ENCODE measurements at regions not wholly inside any gene's neighbourhood (a gene's known extent, or its start where the extent isn't known, plus 50 kb on each side); places are given as distances from the start of the nearest gene placed in this dataset.
A peak's percentile ranks its signal among the peaks of the same experiment; 100 is the strongest.

DNA sequence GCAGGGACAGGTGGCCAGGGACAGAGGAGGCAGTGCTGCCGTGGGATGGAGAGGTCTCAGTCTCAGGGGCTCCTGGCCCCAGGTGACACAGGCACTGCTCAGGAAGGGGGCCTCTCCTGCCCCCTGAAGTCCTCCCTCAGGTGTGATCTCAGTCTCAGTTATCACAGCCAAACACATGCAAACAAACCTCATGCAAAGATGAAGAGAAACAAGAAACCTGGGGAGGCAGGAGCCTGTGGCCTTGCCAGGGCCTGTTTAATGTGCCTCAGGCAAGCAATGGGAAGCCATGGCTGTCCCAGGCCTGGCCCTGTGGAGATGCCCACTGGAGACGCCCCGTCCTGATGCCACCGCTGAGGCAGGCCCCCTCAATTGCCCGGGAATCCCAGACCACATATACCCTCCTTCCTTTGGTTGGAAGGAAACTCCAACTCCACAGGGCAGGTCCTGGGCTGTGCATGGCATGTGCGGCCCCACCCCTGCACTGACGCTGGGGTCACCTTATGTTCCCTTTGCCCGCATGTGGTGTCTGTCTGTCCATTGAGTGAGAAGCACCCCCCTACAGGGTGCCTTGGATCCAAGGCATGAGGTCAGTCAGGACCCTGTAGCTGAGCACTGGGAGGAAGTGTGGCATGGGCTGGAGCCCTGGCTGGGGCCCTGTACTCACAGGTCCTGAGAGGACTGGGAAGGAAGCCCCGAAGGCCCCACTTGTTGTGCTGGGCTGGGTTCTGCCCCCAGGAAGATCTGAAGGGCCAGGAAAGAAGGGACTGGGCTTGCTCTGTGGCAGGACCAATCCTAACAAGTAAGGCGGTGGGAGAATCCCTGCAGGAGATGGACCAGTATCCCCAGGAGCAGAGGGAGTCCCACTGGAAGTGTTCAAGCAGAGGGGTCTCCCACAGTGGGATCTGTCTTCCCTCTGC is 68.8 kb upstream of the RAB6C start:
- 46% methylated on average over 2 of the region's 10 CpGs for WGBS (ENCODE audit: insufficient coverage, low coverage, low lambda C conversion rate, missing lambda C conversion rate)
- H3K4me1 ChIP-seq: no peaks in the 10 kb centered on the region
- H3K36me3 ChIP-seq: no peaks in the 10 kb centered on the region
- DNase-seq: peak in 1 of 3 donors; percentile 22
- H3K27ac ChIP-seq: no peak overlapping the region
- no peak for ATAC-seq
- H3K27me3 ChIP-seq: no peaks in the 10 kb centered on the region
- TF ChIP-seq, protein P1, sequence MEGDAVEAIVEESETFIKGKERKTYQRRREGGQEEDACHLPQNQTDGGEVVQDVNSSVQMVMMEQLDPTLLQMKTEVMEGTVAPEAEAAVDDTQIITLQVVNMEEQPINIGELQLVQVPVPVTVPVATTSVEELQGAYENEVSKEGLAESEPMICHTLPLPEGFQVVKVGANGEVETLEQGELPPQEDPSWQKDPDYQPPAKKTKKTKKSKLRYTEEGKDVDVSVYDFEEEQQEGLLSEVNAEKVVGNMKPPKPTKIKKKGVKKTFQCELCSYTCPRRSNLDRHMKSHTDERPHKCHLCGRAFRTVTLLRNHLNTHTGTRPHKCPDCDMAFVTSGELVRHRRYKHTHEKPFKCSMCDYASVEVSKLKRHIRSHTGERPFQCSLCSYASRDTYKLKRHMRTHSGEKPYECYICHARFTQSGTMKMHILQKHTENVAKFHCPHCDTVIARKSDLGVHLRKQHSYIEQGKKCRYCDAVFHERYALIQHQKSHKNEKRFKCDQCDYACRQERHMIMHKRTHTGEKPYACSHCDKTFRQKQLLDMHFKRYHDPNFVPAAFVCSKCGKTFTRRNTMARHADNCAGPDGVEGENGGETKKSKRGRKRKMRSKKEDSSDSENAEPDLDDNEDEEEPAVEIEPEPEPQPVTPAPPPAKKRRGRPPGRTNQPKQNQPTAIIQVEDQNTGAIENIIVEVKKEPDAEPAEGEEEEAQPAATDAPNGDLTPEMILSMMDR (IDR thresholded peaks at IDR 0.05): no peak
- no peak for TF ChIP-seq POLR2A (IDR thresholded peaks at IDR 0.05)
- no peaks in the 10 kb centered on the region for H3K9me3 ChIP-seq
- no peak overlapping the region for H3K4me3 ChIP-seq
- intact Hi-C loops (cut with DNase I): no loop called here

DNA sequence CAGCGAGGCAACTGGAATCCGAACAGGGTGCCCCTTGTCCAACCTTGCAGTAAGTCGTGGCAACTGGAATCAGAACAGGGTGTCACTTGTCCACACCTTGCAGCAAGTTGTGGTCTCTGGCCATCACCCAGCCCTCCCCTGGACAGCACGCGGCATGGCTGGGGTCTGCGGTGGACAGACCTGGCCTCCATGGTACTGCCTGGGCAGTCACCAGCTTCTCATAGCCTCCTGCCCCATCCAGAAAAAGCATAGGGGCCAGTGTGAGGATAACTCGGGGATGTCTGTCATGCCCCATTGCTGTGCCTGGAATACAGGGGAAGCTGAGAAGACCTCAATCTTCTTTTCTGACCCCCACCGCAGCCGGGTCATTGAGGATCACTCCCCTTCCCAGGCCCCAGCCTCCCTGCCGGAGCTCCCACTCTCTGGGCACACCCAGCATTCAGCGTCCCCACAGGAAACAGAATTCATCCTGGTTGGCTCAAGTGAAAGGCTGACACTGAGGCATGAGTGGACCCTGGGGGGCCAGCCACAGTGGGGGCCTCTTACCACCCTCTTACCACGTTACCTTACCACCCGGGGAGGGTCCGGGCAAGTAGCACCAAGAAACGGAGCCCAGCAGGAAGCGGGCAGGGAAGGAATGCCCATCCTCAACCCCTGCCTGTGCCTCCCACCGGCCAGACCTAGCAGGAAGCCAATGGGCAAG is 68.0 kb upstream of the RAB6C start:
- Histone ChIP-seq H3K27ac (no peak overlapping the region), H3K27me3 (no peaks in the 10 kb centered on the region), H3K9me3 (no peaks in the 10 kb centered on the region), H3K4me3 (no peak overlapping the region), H3K4me1 (no peaks in the 10 kb centered on the region), H3K36me3 (no peaks in the 10 kb centered on the region)
- WGBS (ENCODE audit: insufficient coverage, low coverage, low lambda C conversion rate, missing lambda C conversion rate): no CpG with 5 or more reads among the region's 17 CpGs
- DNase-seq (no peak), ATAC-seq (no peak)
- intact Hi-C loops (cut with DNase I): no loop called here
- no peak for TF ChIP-seq POLR2A (IDR thresholded peaks at IDR 0.05)
- TF ChIP-seq, protein P1 (IDR thresholded peaks at IDR 0.05): no peak

DNA sequence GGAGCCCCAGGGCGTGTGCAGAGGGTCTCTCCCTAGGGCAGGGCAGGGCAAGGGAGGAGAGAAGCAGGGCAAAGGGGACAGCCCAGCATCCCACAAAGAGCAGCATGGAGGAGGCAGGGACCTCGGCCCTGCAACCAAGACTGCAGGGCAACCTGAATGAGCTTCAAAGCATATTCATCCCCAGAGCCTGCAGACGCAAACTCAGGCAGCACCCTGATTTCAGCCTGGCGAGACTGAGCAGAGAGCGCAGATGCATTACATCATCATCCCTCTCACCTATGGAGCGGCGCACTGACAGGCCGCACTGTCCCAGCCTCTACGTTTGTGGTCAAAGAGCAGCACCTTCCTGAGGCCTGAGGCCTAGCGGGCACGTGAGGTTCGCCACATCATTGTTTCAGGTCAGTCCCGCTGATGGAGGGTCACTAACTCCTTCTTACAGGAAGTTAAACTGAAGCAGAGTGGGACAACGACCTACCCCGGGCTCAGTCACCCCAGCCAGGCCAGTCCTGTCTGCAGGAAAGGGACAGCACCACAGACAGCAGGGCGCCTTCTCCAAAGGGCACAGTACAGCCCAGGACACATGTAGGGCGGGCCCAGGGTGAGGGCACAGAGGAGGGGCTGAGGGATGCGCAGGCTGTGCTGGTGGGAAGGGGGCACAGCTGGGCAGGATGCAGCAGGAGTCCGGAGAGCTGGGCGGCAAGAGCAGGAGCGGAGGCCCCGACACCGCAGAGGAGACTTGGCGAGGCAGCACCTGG is 67.2 kb upstream of the RAB6C start:
- 91% methylated on average over 6 of the region's 24 CpGs for WGBS (ENCODE audit: insufficient coverage, low coverage, low lambda C conversion rate, missing lambda C conversion rate)

More for the DNA sequence above, 67.2 kb upstream of the RAB6C start:
- H3K4me3 ChIP-seq: no peak overlapping the region
- no peaks in the 10 kb centered on the region for H3K27me3 ChIP-seq
- H3K36me3 ChIP-seq: no peaks in the 10 kb centered on the region
- H3K9me3 ChIP-seq: no peaks in the 10 kb centered on the region
- DNase-seq (no peak), ATAC-seq (no peak)
- TF ChIP-seq, protein P1 (IDR thresholded peaks at IDR 0.05): no peak
- no peak for TF ChIP-seq POLR2A (IDR thresholded peaks at IDR 0.05)
- no peak overlapping the region for H3K27ac ChIP-seq
- intact Hi-C loops (cut with DNase I): no loop called here
- no peaks in the 10 kb centered on the region for H3K4me1 ChIP-seq

Measured in right lobe of liver (tissue), 6 donors.